Brain microvascular endothelial cell (primary cell): ENCODE measurements at regions not wholly inside any gene's neighbourhood (a gene's known extent, or its start where the extent isn't known, plus 50 kb on each side); places are given as distances from the start of the nearest gene placed in this dataset.
"Not testable (repeated sequence)": the region's sequence is repeated elsewhere in the genome, so short reads cannot be mapped to it uniquely, and the experiment has no call there.

Experiments used
- DNase-seq: peaks from one replicate; pipeline ENCODE4 v3.0.0-alpha.2; 2020
- H3K27ac ChIP-seq: fragments of 250-450 bp; sonication (Bioruptor Pico); 2 replicates; pipeline ENCODE4 v1.5.1; 2020; ENCODE audit warnings: mild to moderate bottlenecking, moderate library complexity
- H3K27me3 ChIP-seq: fragments of 250-450 bp; sonication (Bioruptor Pico); replicated peaks from 2 replicates; pipeline ENCODE4 v1.5.1; 2020; ENCODE audit warnings: mild to moderate bottlenecking
- H3K36me3 ChIP-seq: fragments of 250-450 bp; sonication (Bioruptor Pico); replicated peaks from 2 replicates; pipeline ENCODE4 v1.5.1; 2020; ENCODE audit warnings: mild to moderate bottlenecking
- H3K4me3 ChIP-seq: 2 replicates; pipeline ENCODE4 v1.5.1; 2011; ENCODE audit warnings: low read depth, mild to moderate bottlenecking, control low read depth, low read length, moderate library complexity
- in situ Hi-C: cut with HindIII; loops from 2 replicates; pipeline ENCODE4 v1.10.0; 2017; ENCODE audit warnings: low sequenced_read_pairs, low pct_ligation_motif_present
- TF ChIP-seq, protein P1 (sequence below): IDR thresholded peaks from 2 replicates; pipeline ENCODE4 v1.5.1; 2011; ENCODE audit warnings: low read depth, mild to moderate bottlenecking, moderate library complexity, low read length, control low read depth, inconsistent platforms; ENCODE audit errors: missing control alignments

DNA sequence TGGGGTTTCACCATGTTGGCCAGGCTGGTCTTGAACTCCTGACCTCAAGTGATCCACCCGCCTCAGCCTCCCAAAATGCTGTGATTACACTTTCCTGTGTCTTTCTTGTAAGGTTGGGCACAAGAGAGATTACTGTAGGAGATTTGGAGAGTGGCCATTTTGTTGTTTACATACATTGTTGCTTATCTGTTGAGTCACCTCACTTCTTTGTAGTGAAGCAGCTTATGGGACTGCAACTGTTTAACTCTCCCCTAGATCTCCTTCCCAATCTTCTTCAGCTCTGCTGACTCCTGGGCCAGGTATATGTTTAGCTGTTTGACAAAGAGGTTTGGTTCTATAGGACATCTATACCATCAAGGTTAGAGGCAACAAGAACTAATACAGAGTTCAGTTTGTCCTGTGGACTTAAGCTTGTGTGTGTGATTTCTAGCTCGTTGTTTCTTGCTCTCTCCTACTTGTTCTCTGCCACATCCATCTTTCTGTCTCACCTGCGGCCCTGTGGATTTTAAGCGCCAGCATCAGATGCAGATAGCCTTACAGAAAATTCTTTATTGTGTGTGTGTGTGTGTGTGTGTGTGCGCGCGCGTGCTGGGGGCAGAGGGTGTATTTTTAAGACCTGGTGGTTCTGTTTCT lies 95.4 kb downstream of the HAUS1 start:
- Histone ChIP-seq H3K27ac (no peak overlapping the region), H3K36me3 (no peaks in the 10 kb centered on the region), H3K27me3 (no peaks in the 10 kb centered on the region), H3K4me3 (no peak overlapping the region)
- in situ Hi-C loops = no loop called here
- peak; percentile 37 for DNase-seq
- TF ChIP-seq, protein P1, sequence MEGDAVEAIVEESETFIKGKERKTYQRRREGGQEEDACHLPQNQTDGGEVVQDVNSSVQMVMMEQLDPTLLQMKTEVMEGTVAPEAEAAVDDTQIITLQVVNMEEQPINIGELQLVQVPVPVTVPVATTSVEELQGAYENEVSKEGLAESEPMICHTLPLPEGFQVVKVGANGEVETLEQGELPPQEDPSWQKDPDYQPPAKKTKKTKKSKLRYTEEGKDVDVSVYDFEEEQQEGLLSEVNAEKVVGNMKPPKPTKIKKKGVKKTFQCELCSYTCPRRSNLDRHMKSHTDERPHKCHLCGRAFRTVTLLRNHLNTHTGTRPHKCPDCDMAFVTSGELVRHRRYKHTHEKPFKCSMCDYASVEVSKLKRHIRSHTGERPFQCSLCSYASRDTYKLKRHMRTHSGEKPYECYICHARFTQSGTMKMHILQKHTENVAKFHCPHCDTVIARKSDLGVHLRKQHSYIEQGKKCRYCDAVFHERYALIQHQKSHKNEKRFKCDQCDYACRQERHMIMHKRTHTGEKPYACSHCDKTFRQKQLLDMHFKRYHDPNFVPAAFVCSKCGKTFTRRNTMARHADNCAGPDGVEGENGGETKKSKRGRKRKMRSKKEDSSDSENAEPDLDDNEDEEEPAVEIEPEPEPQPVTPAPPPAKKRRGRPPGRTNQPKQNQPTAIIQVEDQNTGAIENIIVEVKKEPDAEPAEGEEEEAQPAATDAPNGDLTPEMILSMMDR = no peak

DNA sequence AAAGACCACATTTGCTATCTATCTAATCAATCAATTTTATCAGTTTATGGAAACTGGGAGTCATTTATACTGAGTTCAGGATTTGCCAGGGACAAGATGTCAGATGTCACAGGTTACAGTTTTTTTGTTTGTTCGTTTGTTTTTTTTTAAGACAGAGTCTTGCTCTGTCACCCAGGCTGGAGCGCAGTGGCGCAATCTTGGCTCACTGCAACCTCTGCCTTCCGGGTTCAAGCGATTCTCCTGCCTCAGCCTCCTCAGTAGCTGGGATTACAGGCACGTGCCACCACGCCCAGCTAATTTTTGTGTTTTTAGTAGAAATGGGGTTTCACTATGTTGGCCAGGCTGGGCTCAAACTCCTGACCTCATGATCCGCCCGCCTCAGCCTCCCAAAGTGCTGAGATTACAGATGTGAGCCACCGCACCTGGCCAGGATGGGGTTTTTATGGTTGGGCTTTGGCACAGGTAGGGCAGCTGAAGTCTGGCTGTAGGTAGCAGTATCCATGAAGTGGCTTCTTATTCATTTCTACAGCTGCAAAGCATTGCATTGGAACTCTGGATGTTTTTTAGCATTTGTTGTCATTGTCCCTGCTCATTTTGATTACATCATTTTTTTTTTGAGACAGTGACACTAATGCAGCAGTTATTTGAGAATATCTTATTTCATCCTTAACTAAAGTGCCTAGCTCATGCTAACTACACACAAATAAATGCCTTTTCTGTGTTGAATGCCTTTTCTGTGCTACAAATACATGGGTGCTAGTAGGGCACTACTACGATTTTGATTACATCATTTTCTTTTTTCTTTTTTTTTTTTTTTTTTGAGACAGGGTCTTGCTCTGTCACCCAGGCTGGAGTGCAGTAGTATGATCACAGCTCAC lies 96.2 kb downstream of the HAUS1 start:
- in situ Hi-C loops, H3K36me3 ChIP-seq, H3K4me3 ChIP-seq, DNase-seq, H3K27ac ChIP-seq, H3K27me3 ChIP-seq: not testable (repeated sequence)

DNA sequence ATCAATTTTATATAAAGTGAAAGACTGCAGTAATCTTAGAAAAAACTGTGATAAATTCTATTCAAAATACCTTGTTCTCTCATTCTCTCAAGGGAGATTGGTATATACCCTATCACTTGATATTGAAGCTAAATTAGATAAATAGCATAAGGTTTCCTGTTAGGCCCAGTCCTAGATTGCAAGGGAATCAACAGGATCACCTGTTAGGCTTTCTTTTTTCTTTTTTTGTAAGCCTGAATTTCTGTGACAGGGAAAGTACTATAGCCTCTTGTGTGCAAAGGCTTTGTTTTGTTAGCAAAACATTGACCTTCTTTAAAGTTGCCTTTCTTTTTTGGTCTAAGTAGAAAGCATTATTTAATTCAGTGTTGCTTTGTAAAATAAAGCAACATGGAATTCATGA lies 100.0 kb downstream of the HAUS1 start:
- Histone ChIP-seq H3K27me3 (no peaks in the 10 kb centered on the region), H3K36me3 (no peaks in the 10 kb centered on the region), H3K4me3 (no peak overlapping the region), H3K27ac (no peak overlapping the region)
- in situ Hi-C loops = no loop called here
- TF ChIP-seq, protein P1 = no peak
- DNase-seq = no peak

DNA sequence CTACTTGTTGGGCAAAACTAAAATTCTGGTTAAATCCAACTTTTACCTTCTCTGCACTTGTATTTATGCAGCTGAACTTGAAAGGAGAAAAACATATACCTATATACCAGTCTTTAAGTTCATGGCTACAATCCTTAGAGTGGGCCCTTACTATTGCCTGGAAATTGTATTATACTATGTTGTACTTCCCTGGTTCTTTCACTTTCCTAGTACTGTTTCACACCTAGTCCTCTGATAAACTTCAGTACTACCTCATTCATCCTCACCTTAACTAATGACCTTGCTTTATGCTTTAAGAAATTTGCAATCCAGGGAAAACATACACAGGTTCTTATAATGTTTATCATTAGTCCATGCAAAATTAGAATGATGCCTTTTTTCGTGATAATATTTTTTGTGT lies 103.8 kb downstream of the HAUS1 start:
- Histone ChIP-seq H3K4me3 (no peak overlapping the region), H3K27me3 (no peaks in the 10 kb centered on the region), H3K36me3 (no peaks in the 10 kb centered on the region), H3K27ac (no peak overlapping the region)
- in situ Hi-C loops = no loop called here
- TF ChIP-seq, protein P1 = no peak
- DNase-seq = no peak

DNA sequence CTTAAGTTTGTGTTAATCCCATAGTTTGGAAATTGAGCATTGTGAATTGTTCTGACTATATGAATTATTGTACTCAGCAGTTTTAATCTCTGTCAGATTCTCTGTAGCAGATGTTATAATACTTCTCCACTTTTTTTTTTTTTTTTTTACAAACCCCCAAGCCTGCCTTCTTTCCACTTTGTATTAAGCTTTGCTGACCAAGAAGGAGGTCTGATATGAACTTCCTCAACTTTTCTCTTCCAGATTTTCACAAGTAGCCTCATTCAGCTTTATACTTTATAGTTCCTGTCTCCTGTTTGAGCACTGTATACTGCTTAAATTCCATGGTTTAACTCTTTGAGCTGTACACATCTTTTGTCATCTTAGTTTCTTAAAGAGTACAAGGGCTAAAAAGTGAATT lies 105.0 kb downstream of the HAUS1 start:
- Histone ChIP-seq H3K36me3 (no peaks in the 10 kb centered on the region), H3K27me3 (no peaks in the 10 kb centered on the region), H3K4me3 (no peak overlapping the region), H3K27ac (no peak overlapping the region)
- in situ Hi-C loops = no loop called here
- no peak for DNase-seq
- TF ChIP-seq, protein P1 = no peak

DNA sequence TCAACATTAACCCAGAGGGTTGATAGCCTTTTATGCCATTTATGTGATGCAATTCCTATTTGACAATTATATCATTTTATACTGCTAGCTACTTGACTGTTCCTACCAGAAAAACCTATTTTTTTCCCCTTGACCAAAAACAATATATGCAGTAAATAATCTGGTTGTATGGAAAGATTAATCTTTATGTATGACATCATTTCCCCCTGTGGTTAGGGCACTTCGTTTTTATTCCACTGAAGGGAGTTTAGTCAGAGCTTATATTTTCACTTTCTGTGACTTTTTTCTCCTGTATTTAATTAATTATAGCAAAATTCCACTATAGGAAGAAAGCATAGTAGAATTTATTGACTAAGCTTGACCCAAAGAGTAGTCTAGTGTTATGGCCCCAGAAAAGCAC lies 107.6 kb downstream of the HAUS1 start:
- Histone ChIP-seq H3K27me3 (no peaks in the 10 kb centered on the region), H3K4me3 (no peak overlapping the region), H3K27ac (no peak overlapping the region), H3K36me3 (peaks cover 8% of the 10 kb centered on the region)
- in situ Hi-C loops = no loop called here
- no peak for DNase-seq
- TF ChIP-seq, protein P1 = no peak
